Pancreas (tissue), 10 donors: ENCODE measurements at regions not wholly inside any gene's neighbourhood (a gene's known extent, or its start where the extent isn't known, plus 50 kb on each side); places are given as distances from the start of the nearest gene placed in this dataset.

Source experiments
- ATAC-seq, 4 donors: fragments of 200-7000 bp; cut with Tn5 transposase; one replicate each; pipeline versions ENCODE4 v1.8.0 to v1.9.1; 2020; ENCODE audit warnings: mild to moderate bottlenecking in 4 of 4, moderate library complexity in 4 of 4
- DNase-seq, 6 donors: peaks; one replicate each; pipeline ENCODE4 v3.0.0-alpha.2; 2020
- FAIRE-seq: peaks from 2 replicates; lab custom pipeline; 2012; peaks lifted over from hg19 to GRCh38; lab: Jason Lieb, UNC
- H3K27ac ChIP-seq, 4 donors: fragments of 200-600 bp; sonication (generic); 1 replicate in 3 of 4; 2 replicates in 1 of 4; pipeline versions ENCODE4 v1.5.0 to v1.8.0; 2020
- H3K27me3 ChIP-seq, 4 donors: fragments of 200-600 bp; one replicate each; pipeline ENCODE4 v1.8.0; 2021
- H3K36me3 ChIP-seq, 3 donors: fragments of 200-600 bp; sonication (generic) in 1 of 3; one replicate each; pipeline versions ENCODE4 v1.5.0 to v1.8.0; 2020 to 2021
- H3K4me1 ChIP-seq, 3 donors: fragments of 200-600 bp; one replicate each; pipeline ENCODE4 v1.8.0; 2021
- H3K4me3 ChIP-seq, 4 donors: fragments of 200-600 bp; sonication (generic) in 2 of 4; one replicate each; pipeline versions ENCODE4 v1.5.0 to v1.8.0; 2020 to 2021
- H3K9me3 ChIP-seq, 4 donors: fragments of 200-600 bp; one replicate each; pipeline ENCODE4 v1.8.0; 2021
- WGBS, 2 donors: extraction: QIAGEN DNeasy Blood & Tissue Kit; methylation state at CpG; one replicate each; pipeline ENCODE4 v1.1.7; 2013; 5-methylcytosine and 5-hydroxymethylcytosine counted together
- intact Hi-C, 3 donors: fragments of 100-400 bp; cut with DNase I; formaldehyde crosslinking; loops; one replicate each; pipeline versions ENCODE4 v1.11.1 to v1.14.2; 2022
- TF ChIP-seq, protein P1 (sequence below), 4 donors: fragments of 200-600 bp; sonication (generic) in 3 of 4; IDR thresholded peaks; one replicate each; pipeline versions ENCODE4 v1.5.0 to v1.8.0; 2021; ENCODE audit warnings: antibody characterized with exemption in 4 of 4
- donor health status: healthy with polysubstance abuse.
- donor health status: DM: no; HTN: no; CAD: no; lungs with moderate emphysema.
- donor health status: DM: no; HTN: no; CAD: no.
- donor health status: control.
- donor health status: control.
- donor health status: Bipolar disorder and iron deficiency.
- donor health status: DM: yes; HTN: yes; CAD: no.
- donor health status: DM: no; HTN: no; CAD: no.
- donor health status: DM: no; HTN: no; CAD: no.
- donor health status: DM: yes; HTN: yes; CAD: no.

GRCh38 chr14:97603201-97603600, 806.0 kb downstream of the VRK1 start:
- FAIRE-seq (no peak), DNase-seq (no peak), ATAC-seq (no peak)
- intact Hi-C loops: no loop called here
- no peaks in the 10 kb centered on the region for H3K4me1 ChIP-seq
- H3K36me3 ChIP-seq: no peaks in the 10 kb centered on the region
- WGBS, 2 donors: 63 to 69% methylated on average over 3 of the region's 3 CpGs
- peaks cover 0 to 30% (median 0%) of the 10 kb centered on the region in 4 donors for H3K27me3 ChIP-seq
- no peak overlapping the region for H3K27ac ChIP-seq
- no peaks in the 10 kb centered on the region for H3K9me3 ChIP-seq
- TF ChIP-seq, protein P1, sequence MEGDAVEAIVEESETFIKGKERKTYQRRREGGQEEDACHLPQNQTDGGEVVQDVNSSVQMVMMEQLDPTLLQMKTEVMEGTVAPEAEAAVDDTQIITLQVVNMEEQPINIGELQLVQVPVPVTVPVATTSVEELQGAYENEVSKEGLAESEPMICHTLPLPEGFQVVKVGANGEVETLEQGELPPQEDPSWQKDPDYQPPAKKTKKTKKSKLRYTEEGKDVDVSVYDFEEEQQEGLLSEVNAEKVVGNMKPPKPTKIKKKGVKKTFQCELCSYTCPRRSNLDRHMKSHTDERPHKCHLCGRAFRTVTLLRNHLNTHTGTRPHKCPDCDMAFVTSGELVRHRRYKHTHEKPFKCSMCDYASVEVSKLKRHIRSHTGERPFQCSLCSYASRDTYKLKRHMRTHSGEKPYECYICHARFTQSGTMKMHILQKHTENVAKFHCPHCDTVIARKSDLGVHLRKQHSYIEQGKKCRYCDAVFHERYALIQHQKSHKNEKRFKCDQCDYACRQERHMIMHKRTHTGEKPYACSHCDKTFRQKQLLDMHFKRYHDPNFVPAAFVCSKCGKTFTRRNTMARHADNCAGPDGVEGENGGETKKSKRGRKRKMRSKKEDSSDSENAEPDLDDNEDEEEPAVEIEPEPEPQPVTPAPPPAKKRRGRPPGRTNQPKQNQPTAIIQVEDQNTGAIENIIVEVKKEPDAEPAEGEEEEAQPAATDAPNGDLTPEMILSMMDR (IDR thresholded peaks at IDR 0.05): no peak
- H3K4me3 ChIP-seq: no peak overlapping the region

GRCh38 chr14:97604731-97605130, 807.5 kb downstream of the VRK1 start:
- Histone ChIP-seq H3K27ac (no peak overlapping the region), H3K36me3 (no peaks in the 10 kb centered on the region), H3K9me3 (no peaks in the 10 kb centered on the region), H3K4me1 (no peaks in the 10 kb centered on the region), H3K4me3 (no peak overlapping the region), H3K27me3 (peaks cover 0 to 30% (median 0%) of the 10 kb centered on the region in 4 donors)
- ATAC-seq: no peak
- TF ChIP-seq, protein P1 (IDR thresholded peaks at IDR 0.05): no peak
- intact Hi-C loops: no loop called here
- no peak for FAIRE-seq
- no peak for DNase-seq
- 66 to 70% methylated on average over 6 of the region's 6 CpGs for WGBS, 2 donors

- TF ChIP-seq, protein P1 (IDR thresholded peaks at IDR 0.05): no peak
Measured at GRCh38 chr14:97618401-97618800, 821.2 kb downstream of the VRK1 start.

DNA sequence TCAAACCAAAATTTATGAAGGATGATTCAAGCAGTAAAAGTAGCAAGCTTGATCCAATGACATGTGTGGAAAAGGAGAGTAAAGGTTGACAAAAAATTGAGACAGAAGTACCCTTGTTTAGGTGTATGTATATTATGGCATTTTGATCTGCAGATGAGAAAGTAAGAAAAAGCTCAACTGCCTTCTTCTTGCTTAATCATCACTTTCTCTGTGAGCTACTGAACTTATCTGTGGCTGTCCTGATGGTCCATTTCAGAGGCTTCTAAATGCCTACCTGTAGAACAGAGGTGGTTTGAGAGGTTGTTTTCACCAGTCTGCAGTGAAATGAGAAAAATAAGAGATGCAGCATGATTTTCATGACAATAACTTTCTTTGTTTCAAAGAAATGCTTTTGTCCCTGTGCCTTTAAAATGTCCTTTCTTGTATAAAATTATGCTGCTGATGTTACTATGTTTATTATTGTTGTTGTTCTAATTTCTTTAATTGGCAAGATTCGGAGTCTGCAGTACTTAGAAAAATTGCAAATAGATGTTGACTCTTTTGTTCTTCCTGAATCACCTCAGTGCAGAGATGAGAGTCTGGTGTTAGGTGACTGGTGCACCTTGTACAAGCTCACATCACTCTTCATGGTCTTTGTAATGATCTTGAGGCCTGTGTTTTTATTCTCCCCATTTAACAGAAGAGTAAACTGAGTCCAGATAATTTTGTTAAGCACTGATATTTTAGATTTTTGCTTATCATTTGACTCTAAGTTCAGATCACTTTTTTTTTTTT, 821.9 kb downstream of the VRK1 start:
- no peak overlapping the region for H3K27ac ChIP-seq
- DNase-seq (no peak), ATAC-seq (no peak), FAIRE-seq (no peak)
- H3K27me3 ChIP-seq: peaks cover 0 to 13% (median 0%) of the 10 kb centered on the region in 4 donors
- intact Hi-C loops: no loop called here
- H3K36me3 ChIP-seq: no peaks in the 10 kb centered on the region
- 44 to 50% methylated on average over 1 of the region's 1 CpG for WGBS, 2 donors
- TF ChIP-seq, protein P1 (IDR thresholded peaks at IDR 0.05): no peak
- no peaks in the 10 kb centered on the region for H3K9me3 ChIP-seq
- H3K4me1 ChIP-seq: no peaks in the 10 kb centered on the region
- no peak overlapping the region for H3K4me3 ChIP-seq

More at GRCh38 chr14:97618401-97618800, 821.2 kb downstream of the VRK1 start:
- Histone ChIP-seq H3K36me3 (no peaks in the 10 kb centered on the region), H3K27ac (no peak overlapping the region), H3K4me3 (no peak overlapping the region), H3K27me3 (peaks cover 0 to 13% (median 0%) of the 10 kb centered on the region in 4 donors), H3K4me1 (no peaks in the 10 kb centered on the region), H3K9me3 (no peaks in the 10 kb centered on the region)
- no peak for DNase-seq
- 47 to 54% methylated on average over 3 of the region's 3 CpGs for WGBS, 2 donors
- no peak for FAIRE-seq
- intact Hi-C loops: no loop called here
- no peak for ATAC-seq

DNA sequence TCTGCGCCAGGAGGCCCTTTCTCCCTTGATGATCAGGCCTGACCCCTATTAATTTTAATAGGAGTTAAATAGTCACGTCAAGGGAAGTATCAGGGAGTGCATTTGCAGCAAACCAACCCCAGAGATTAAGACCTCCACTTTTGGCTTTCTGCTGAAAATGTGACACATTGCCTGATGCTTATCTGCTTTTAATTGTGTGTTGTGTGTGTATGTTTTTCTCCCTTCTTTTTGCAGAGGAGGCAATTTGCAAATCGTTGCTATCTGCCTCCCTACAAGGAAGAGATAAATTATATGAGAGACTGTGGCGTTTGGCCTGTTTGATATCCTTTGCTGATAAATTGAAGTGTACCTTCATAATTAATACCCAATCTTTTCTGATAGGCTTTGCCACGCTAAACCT, 822.9 kb downstream of the VRK1 start:
- H3K27ac ChIP-seq: no peak overlapping the region
- no peaks in the 10 kb centered on the region for H3K9me3 ChIP-seq
- FAIRE-seq: no peak
- DNase-seq: no peak
- no peak overlapping the region for H3K4me3 ChIP-seq
- intact Hi-C loops: no loop called here
- TF ChIP-seq, protein P1 (IDR thresholded peaks at IDR 0.05): no peak
- no peaks in the 10 kb centered on the region for H3K4me1 ChIP-seq
- no peaks in the 10 kb centered on the region for H3K36me3 ChIP-seq
- no peak for ATAC-seq
- peaks cover 0 to 13% (median 0%) of the 10 kb centered on the region in 4 donors for H3K27me3 ChIP-seq
- 22 to 30% methylated on average over 5 of the region's 5 CpGs for WGBS, 2 donors
